ENCODE measurements at regions not wholly inside any gene's neighbourhood (a gene's known extent, or its start where the extent isn't known, plus 50 kb on each side); places are given as distances from the start of the nearest gene placed in this dataset.

GRCh38 chr1:58971629-58972140, 187.8 kb upstream of the JUN start (continued):
- TF ChIP-seq ZNF609 (CRISPR knock-in tag; IDR thresholded peaks at IDR 0.05; ENCODE audit: borderline replicate concordance) (no peak), TAL1 (IDR thresholded peaks at IDR 0.05) (peak; percentile 69), ZNF12 (CRISPR knock-in tag; IDR thresholded peaks at IDR 0.05) (no peak), ZNF644 (tag; IDR thresholded peaks at IDR 0.05; ENCODE audit: low read depth) (no peak), NR1H2 (CRISPR knock-in tag; IDR thresholded peaks at IDR 0.05) (no peak), ZBTB5 (IDR thresholded peaks at IDR 0.05) (no peak), ESRRB (CRISPR knock-in tag; IDR thresholded peaks at IDR 0.05; ENCODE audit: borderline replicate concordance) (no peak), ZBTB11 (CRISPR knock-in tag; IDR thresholded peaks at IDR 0.05) (0 out of 6 replicates have a peak, but pooled peaks of 1 of the 3 experiments have one; percentile 38), FOSL1 (tag; conservative IDR thresholded peaks at IDR 0.05) (peak; percentile 74), ZNF124 (CRISPR knock-in tag; IDR thresholded peaks at IDR 0.05) (no peak), KAT2B (IDR thresholded peaks at IDR 0.05; ENCODE audit: low read depth, low read length) (no peak), NR4A1 (CRISPR knock-in tag; IDR thresholded peaks at IDR 0.05) (no peak), NR4A1 (tag; IDR thresholded peaks at IDR 0.05) (peak; percentile 58; the same call in 1 of the 2 replicates)
